ENCODE measurements at regions not wholly inside any gene's neighbourhood (a gene's known extent, or its start where the extent isn't known, plus 50 kb on each side); places are given as distances from the start of the nearest gene placed in this dataset.

DNA sequence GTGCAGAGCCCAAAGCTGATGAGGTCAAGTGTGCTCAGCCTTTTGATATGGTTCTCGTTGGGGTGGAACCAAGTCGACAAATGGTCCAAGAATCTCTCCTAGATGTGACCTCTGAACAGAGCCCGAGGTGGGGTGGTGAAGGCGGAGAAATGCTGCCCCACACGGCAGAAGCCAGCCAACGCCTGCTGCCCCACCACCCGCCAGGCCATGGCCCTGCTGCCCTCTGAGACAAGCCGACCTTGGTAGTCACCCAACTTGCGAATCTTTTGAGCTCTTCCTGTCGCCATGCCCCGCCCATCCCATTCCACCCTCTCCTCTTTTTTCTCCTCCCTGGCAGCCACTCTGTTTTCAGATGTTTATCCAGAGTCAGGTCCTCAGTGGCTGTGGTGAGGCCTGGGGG is 91.5 kb upstream of the EGFLAM start:
- Histone ChIP-seq H2AFZ (ENCODE audit: low read depth, low read length) (no peak overlapping the region), H3K9me3 (ENCODE audit: low read length) (no peaks in the 10 kb centered on the region), H3K36me3 (ENCODE audit: insufficient read depth, low read length) (no peaks in the 10 kb centered on the region), H3K27me3 (ENCODE audit: insufficient read depth, low read length) (no peaks in the 10 kb centered on the region), H3K4me1 (ENCODE audit: insufficient read depth, low read length) (no peaks in the 10 kb centered on the region), H3K4me3 (ENCODE audit: low read length) (no peak overlapping the region)

DNA sequence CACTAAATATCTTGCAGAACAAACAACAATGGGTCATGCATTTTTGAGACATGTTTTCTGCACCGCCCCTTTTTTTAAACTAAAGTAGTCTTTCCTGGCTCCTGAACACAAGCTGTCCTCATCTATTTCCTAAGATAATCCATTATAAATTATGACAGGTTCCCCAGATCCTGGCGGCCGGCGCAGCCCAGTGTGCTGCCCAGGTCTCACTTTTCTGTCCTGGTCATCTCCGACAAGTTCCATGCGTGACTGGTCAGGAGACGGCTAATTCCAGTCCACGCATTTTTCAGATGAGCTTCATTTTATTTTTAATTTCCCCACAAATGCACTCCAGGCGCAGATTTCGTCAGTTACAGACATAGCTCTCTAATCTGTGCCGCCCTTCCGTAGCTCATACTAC is 92.9 kb upstream of the EGFLAM start:
- no peaks in the 10 kb centered on the region for H3K9me3 ChIP-seq (ENCODE audit: low read length)
- no peak overlapping the region for H3K4me3 ChIP-seq (ENCODE audit: low read length)
- no peak overlapping the region for H2AFZ ChIP-seq (ENCODE audit: low read depth, low read length)
- no peaks in the 10 kb centered on the region for H3K36me3 ChIP-seq (ENCODE audit: insufficient read depth, low read length)
- H3K4me1 ChIP-seq (ENCODE audit: insufficient read depth, low read length), result no peaks in the 10 kb centered on the region
- H3K27me3 ChIP-seq (ENCODE audit: insufficient read depth, low read length), result no peaks in the 10 kb centered on the region

DNA sequence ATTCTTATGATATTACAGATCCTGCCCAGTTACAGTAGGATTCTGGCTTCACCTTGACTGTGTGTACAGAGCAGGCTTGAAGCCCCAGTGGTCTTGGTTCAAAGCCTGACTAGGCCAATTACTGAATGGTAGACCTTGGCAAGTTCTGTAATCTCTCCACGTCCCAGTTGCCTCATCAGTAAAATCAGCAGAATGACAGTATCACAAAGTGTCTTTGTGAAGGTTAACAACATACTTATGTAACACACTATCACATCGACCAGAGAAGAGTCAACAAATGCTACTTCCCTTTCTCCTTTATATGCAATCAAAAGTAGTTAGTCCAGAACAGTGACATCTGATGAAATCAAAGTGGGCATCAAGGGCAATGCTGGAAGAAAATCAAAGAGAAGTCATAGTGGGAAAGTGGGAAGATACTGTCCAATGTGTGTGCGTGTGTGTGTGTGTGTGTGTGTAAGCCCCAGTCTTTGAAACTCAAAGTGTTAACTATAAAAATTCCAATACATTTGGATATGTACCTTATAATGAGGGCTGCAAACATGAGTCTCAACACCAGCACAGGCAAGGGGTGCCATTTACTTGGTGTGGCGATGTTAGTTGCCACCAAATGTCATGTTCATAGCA is 93.5 kb upstream of the EGFLAM start:
- H3K36me3 ChIP-seq (ENCODE audit: insufficient read depth, low read length), result no peaks in the 10 kb centered on the region
- no peaks in the 10 kb centered on the region for H3K27me3 ChIP-seq (ENCODE audit: insufficient read depth, low read length)
- no peak overlapping the region for H3K4me3 ChIP-seq (ENCODE audit: low read length)
- no peaks in the 10 kb centered on the region for H3K9me3 ChIP-seq (ENCODE audit: low read length)
- H2AFZ ChIP-seq (ENCODE audit: low read depth, low read length), result no peak overlapping the region
- no peaks in the 10 kb centered on the region for H3K4me1 ChIP-seq (ENCODE audit: insufficient read depth, low read length)

DNA sequence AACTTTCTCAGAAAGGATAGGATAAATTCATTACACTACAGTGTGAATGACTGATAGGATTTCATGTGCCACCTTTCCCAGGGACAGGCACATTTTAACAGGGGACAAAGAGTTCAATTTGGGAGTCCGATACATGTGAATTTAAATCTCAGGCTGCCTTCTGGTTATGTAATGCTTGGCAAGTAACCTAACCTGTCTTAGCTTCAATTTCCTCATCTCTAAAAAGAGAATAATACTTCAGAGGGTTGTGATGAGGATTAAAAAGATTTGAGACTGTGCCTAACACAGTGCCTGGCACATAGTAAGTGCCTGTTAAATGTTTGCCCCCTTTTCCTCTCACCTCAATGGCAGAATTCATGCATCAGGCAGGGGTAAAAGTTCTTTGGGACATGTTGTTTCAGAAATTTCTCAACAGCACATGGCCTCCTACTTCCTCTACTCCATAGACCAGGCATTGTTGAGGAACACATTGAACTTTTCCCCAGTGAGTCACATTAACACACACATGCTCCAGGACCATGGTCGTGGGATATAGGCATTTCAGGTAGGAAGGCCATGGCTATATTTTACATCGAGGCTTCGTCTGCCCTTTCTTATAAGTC is 94.6 kb upstream of the EGFLAM start:
- Histone ChIP-seq H3K36me3 (ENCODE audit: insufficient read depth, low read length) (no peaks in the 10 kb centered on the region), H3K27me3 (ENCODE audit: insufficient read depth, low read length) (no peaks in the 10 kb centered on the region), H3K9me3 (ENCODE audit: low read length) (no peaks in the 10 kb centered on the region), H3K4me3 (ENCODE audit: low read length) (no peak overlapping the region), H3K4me1 (ENCODE audit: insufficient read depth, low read length) (no peaks in the 10 kb centered on the region), H2AFZ (ENCODE audit: low read depth, low read length) (no peak overlapping the region)

DNA sequence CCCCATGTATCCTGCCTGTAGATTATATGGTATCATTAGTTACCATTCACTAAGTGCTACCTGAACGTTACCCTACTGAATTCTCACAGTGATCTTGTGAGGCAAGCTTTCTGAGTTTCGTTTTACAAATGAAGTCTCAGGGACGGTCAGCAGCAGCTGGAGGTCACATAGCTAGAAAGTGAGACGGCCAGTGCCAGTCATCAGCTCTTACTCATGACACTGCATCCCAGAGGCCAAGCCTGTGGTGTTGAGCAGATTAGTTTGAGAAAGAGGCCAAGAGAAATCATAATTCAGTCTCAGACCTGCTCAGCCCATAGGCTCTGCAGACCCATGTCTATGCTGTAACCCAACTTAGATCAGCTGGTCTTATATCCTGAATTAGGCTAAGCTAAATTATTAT is 95.7 kb upstream of the EGFLAM start:
- H2AFZ ChIP-seq (ENCODE audit: low read depth, low read length), result no peak overlapping the region
- no peaks in the 10 kb centered on the region for H3K4me1 ChIP-seq (ENCODE audit: insufficient read depth, low read length)
- no peak overlapping the region for H3K4me3 ChIP-seq (ENCODE audit: low read length)
- H3K27me3 ChIP-seq (ENCODE audit: insufficient read depth, low read length), result no peaks in the 10 kb centered on the region
- no peaks in the 10 kb centered on the region for H3K9me3 ChIP-seq (ENCODE audit: low read length)
- H3K36me3 ChIP-seq (ENCODE audit: insufficient read depth, low read length), result no peaks in the 10 kb centered on the region

DNA sequence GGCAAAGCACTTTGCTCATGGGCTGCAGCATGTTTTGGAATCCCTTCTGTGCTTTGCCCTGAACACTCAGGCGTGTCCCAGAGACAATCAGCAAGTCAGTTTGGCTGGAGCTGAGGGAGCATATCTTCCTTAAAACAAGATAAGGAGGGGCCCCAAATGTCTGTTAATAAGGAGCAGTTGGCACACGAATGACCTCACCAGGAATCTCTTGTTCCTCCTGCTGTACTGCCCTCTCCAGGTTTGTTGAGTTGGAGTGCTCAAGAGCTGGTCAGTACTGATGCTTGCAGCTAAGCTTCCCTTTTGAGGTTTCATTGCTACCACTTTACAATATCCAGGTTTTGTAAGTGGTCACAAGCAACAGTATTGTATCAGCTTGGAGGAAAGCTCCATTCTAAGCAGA is 101.3 kb upstream of the EGFLAM start:
- Histone ChIP-seq H3K9me3 (ENCODE audit: low read length) (no peaks in the 10 kb centered on the region), H3K27me3 (ENCODE audit: insufficient read depth, low read length) (no peaks in the 10 kb centered on the region), H3K4me3 (ENCODE audit: low read length) (no peak overlapping the region), H3K36me3 (ENCODE audit: insufficient read depth, low read length) (no peaks in the 10 kb centered on the region), H3K4me1 (ENCODE audit: insufficient read depth, low read length) (no peaks in the 10 kb centered on the region), H2AFZ (ENCODE audit: low read depth, low read length) (no peak overlapping the region)

DNA sequence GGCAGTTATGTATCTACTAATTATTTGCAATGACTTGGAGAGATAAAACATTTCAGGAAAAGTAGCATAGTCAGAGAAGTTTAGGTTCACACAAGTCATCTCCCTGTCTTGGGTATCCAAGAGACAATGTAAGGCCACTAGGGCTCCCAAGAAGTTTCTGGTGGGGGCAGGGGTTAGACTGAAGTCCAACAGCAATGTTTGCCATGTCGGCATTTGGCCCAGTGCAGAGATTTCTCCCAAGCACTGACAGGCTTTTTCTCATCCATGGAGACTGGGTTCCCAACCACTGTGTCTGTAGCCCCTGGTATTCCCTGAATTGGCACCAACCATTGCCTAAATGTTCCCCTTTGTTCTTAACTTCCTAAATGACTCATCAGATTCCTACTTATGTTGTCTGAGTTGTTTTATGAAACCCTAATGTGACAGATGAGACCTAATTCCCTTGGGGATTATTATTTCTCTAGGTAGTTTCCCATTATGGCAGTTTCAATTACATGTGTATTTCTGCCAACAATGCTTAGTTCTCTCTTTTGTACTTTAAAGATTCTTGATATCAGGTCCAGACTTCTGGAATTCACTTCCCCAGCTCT is 103.6 kb upstream of the EGFLAM start:
- Histone ChIP-seq H3K4me3 (ENCODE audit: low read length) (no peak overlapping the region), H3K4me1 (ENCODE audit: insufficient read depth, low read length) (no peaks in the 10 kb centered on the region), H3K9me3 (ENCODE audit: low read length) (no peaks in the 10 kb centered on the region), H2AFZ (ENCODE audit: low read depth, low read length) (no peak overlapping the region), H3K27me3 (ENCODE audit: insufficient read depth, low read length) (no peaks in the 10 kb centered on the region), H3K36me3 (ENCODE audit: insufficient read depth, low read length) (no peaks in the 10 kb centered on the region)

DNA sequence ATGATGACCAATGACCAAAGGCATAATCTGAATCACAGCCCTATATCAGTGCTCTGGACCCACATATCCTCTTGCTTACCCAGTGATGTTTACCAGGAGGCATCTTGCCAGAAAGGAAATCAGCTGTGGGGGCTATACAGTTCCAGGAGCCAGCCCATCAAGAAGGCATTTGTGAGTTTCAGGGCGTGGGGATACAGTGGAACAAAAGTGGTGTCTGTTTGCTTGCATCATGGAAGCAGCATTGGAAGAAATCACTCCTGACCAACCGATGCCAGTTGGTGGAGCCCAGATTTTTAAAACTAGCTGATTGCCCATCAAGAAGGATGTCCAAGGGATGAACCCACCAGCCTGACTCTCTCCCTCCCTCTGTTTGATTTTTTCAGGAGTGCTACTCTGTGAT is 106.5 kb upstream of the EGFLAM start:
- no peaks in the 10 kb centered on the region for H3K4me1 ChIP-seq (ENCODE audit: insufficient read depth, low read length)
- no peaks in the 10 kb centered on the region for H3K9me3 ChIP-seq (ENCODE audit: low read length)
- no peaks in the 10 kb centered on the region for H3K27me3 ChIP-seq (ENCODE audit: insufficient read depth, low read length)
- H3K4me3 ChIP-seq (ENCODE audit: low read length), result no peak overlapping the region
- H3K36me3 ChIP-seq (ENCODE audit: insufficient read depth, low read length), result no peaks in the 10 kb centered on the region
- H2AFZ ChIP-seq (ENCODE audit: low read depth, low read length), result no peak overlapping the region

DNA sequence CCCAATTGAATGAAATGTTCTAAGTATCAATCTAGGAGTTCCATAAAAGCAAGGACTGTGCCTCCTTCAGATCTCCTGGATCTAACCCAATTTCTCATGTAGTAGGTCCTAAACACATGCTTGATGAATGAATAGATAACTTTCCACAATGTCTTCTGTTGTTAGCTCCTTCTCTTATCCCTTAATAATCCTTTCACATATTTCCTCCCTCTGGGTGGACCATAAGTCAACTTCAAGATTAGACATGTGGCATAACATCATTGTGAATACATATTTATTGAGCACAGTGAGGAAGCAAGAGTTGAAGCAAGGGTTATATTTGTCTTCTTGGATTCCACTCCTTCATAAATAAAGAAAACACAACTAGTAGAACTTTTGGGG is 108.6 kb upstream of the EGFLAM start:
- no peaks in the 10 kb centered on the region for H3K4me1 ChIP-seq (ENCODE audit: insufficient read depth, low read length)
- no peak overlapping the region for H3K4me3 ChIP-seq (ENCODE audit: low read length)
- H3K9me3 ChIP-seq (ENCODE audit: low read length), result no peaks in the 10 kb centered on the region
- H3K36me3 ChIP-seq (ENCODE audit: insufficient read depth, low read length), result no peaks in the 10 kb centered on the region
- no peaks in the 10 kb centered on the region for H3K27me3 ChIP-seq (ENCODE audit: insufficient read depth, low read length)
- H2AFZ ChIP-seq (ENCODE audit: low read depth, low read length), result no peak overlapping the region

DNA sequence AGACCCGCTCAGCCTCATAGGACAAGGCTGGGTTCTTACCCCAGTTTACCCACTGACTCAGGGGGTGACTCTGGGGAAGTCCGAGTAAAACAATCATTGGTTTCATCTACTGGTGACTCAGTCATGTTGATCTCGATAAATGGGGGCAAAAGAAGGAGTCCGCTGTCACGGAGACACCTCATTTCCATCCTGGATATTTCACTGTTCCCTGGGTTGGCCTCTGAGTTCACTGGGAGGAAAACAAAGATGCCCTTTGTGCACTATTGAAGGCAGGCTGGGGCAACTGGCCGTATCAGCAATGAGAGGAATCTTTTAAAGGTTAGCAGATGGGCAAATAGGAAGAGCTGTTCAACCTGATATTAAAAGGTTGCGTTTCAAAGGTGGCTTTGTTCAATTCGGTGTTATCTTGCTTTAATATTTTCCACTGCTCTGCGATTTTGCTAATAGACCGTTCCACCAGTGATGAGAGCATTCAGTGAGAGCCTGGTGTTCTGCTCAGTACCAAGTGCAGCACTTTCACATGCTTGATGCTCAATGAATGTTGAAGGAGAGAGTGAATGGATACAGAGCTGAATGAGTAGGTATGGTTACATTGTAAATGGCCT is 110.2 kb upstream of the EGFLAM start:
- Histone ChIP-seq H3K4me3 (ENCODE audit: low read length) (no peak overlapping the region), H3K36me3 (ENCODE audit: insufficient read depth, low read length) (no peaks in the 10 kb centered on the region), H3K27me3 (ENCODE audit: insufficient read depth, low read length) (no peaks in the 10 kb centered on the region), H2AFZ (ENCODE audit: low read depth, low read length) (no peak overlapping the region), H3K9me3 (ENCODE audit: low read length) (no peaks in the 10 kb centered on the region), H3K4me1 (ENCODE audit: insufficient read depth, low read length) (no peaks in the 10 kb centered on the region)

DNA sequence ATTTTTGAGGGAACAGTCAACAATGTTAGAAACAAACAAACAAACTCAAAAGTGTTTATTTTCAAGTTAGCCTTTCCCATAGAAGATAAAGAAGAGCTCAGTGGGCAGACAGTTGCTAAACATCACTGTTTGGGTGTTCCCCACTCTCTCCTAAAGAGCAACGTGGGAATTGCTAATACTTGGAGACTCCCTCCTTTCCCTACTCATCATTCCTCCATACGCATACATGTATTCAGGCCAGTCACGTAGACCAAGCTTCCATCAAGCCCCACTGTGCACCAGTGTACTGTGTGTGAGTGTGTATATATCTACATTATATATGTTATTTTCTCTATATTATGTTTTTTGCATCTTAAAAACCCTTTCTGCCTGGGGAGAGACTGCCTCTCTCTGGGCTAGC is 115.0 kb upstream of the EGFLAM start:
- no peaks in the 10 kb centered on the region for H3K9me3 ChIP-seq (ENCODE audit: low read length)
- no peak overlapping the region for H2AFZ ChIP-seq (ENCODE audit: low read depth, low read length)
- no peaks in the 10 kb centered on the region for H3K36me3 ChIP-seq (ENCODE audit: insufficient read depth, low read length)
- no peaks in the 10 kb centered on the region for H3K27me3 ChIP-seq (ENCODE audit: insufficient read depth, low read length)
- no peaks in the 10 kb centered on the region for H3K4me1 ChIP-seq (ENCODE audit: insufficient read depth, low read length)
- H3K4me3 ChIP-seq (ENCODE audit: low read length), result no peak overlapping the region

DNA sequence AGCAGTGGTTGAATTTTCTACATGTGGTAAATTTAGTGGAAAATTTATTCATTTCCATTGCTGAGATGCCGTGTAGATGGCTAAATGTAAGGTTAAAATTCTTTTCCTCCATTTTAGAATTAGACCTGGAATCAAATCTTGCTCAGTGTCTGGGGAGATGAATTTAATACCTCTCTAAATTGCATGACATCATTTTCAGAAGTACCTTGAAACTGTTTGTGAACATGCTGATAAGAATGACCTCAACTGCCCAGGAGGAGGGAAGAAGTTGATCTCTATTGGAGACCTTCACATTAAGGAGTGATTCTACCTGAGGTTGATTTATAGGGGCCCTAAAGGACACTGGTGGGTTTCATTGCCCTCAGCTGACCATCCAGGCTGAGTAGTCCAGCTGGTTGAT is 116.7 kb upstream of the EGFLAM start:
- Histone ChIP-seq H3K4me3 (ENCODE audit: low read length) (no peak overlapping the region), H3K27me3 (ENCODE audit: insufficient read depth, low read length) (no peaks in the 10 kb centered on the region), H3K36me3 (ENCODE audit: insufficient read depth, low read length) (no peaks in the 10 kb centered on the region), H3K4me1 (ENCODE audit: insufficient read depth, low read length) (no peaks in the 10 kb centered on the region), H2AFZ (ENCODE audit: low read depth, low read length) (no peak overlapping the region), H3K9me3 (ENCODE audit: low read length) (no peaks in the 10 kb centered on the region)

DNA sequence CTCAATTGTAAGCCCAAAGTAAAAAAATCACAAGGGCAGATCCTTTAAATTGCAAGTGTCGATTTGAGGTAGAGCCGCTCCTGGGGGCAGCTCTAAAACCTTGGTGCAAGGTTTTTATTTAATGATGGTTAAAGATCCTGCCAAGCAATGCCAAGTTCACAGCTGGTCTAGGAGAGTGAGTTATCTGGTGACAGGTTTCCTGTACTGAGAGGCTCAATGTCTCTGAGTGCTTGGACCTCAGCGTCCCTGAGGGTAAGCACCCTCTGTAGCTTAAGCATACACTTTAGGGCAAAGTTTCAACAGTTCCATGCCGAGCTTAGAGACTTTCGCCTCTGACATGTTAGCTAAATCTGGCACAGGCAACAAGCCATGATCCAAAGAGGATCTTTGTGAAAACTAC is 119.8 kb upstream of the EGFLAM start:
- Histone ChIP-seq H3K9me3 (ENCODE audit: low read length) (no peaks in the 10 kb centered on the region), H3K27me3 (ENCODE audit: insufficient read depth, low read length) (no peaks in the 10 kb centered on the region), H3K36me3 (ENCODE audit: insufficient read depth, low read length) (no peaks in the 10 kb centered on the region), H2AFZ (ENCODE audit: low read depth, low read length) (no peak overlapping the region), H3K4me1 (ENCODE audit: insufficient read depth, low read length) (no peaks in the 10 kb centered on the region), H3K4me3 (ENCODE audit: low read length) (no peak overlapping the region)

Data from neuron (in vitro differentiated cells).